Natural killer cell (primary cell): ENCODE measurements at regions not wholly inside any gene's neighbourhood (a gene's known extent, or its start where the extent isn't known, plus 50 kb on each side); places are given as distances from the start of the nearest gene placed in this dataset.

Source experiments
- ATAC-seq, 3 donors: fragments of 150-1000 bp in 2 of 3; fragments of 200-7000 bp in 1 of 3; cut with Tn5 transposase; 1 replicate in 1 of 3; 2 replicates in 2 of 3; pipeline ENCODE4 v1.10.0; 2021; ENCODE audit warnings: mild to moderate bottlenecking in 2 of 3, moderate library complexity in 2 of 3
- DNase-seq, 2 donors: peaks; one replicate each; pipeline versions ENCODE4 v3.0.0 to v3.0.0-alpha.2; 2013 to 2021; ENCODE audit warnings: mixed read lengths in 1 of 2
- H3K27ac ChIP-seq: one replicate; pipeline ENCODE4 v1.5.1; 2013; ENCODE audit warnings: mild to moderate bottlenecking, low read length
- H3K27me3 ChIP-seq: one replicate; pipeline ENCODE4 v1.6.1; 2013; ENCODE audit warnings: low read length; ENCODE audit not compliant: control insufficient read depth, insufficient read depth
- H3K36me3 ChIP-seq: one replicate; pipeline ENCODE4 v1.6.1; 2013; ENCODE audit warnings: low read length; ENCODE audit not compliant: control insufficient read depth, insufficient read depth
- H3K4me1 ChIP-seq: one replicate; pipeline ENCODE4 v1.6.1; 2013; ENCODE audit warnings: low read length; ENCODE audit not compliant: control insufficient read depth, insufficient read depth
- H3K4me3 ChIP-seq: one replicate; pipeline ENCODE4 v1.5.1; 2013; ENCODE audit warnings: low read length
- H3K9me3 ChIP-seq: one replicate; pipeline ENCODE4 v1.6.1; 2013; ENCODE audit warnings: low read length; ENCODE audit not compliant: control insufficient read depth, insufficient read depth
- H3K27ac Mint-ChIP-seq, 2 donors: one replicate each; pipeline ENCODE4 v1.8.0; 2022; ENCODE audit warnings: mild to moderate bottlenecking in 2 of 2, mixed read lengths in 2 of 2, moderate library complexity in 1 of 2
- H3K27me3 Mint-ChIP-seq, 2 donors: one replicate each; pipeline ENCODE4 v1.8.0; 2022; ENCODE audit warnings: low read depth in 2 of 2, mixed read lengths in 2 of 2
- H3K36me3 Mint-ChIP-seq: one replicate; pipeline ENCODE4 v1.8.0; 2022; ENCODE audit warnings: mixed read lengths
- H3K4me1 Mint-ChIP-seq, 2 donors: one replicate each; pipeline ENCODE4 v1.8.0; 2022; ENCODE audit warnings: mixed read lengths in 2 of 2
- H3K4me3 Mint-ChIP-seq: one replicate; pipeline ENCODE4 v1.8.0; 2022; ENCODE audit warnings: mild to moderate bottlenecking, moderate library complexity, mixed read lengths
- H3K9me3 Mint-ChIP-seq, 2 donors: one replicate each; pipeline ENCODE4 v1.8.0; 2022; ENCODE audit warnings: mixed read lengths in 2 of 2
- WGBS: methylation state at CpG from one replicate; pipeline ENCODE4 v1.1.7; 2013; ENCODE audit warnings: missing lambda C conversion rate; ENCODE audit not compliant: insufficient coverage; 5-methylcytosine and 5-hydroxymethylcytosine counted together
- intact Hi-C: fragments of 100-400 bp; cut with micrococcal nuclease; formaldehyde crosslinking; loops from one replicate; pipeline ENCODE4 v1.14.2; 2022
- TF ChIP-seq, protein P1 (sequence below): fragments of 200-600 bp; IDR thresholded peaks from one replicate; pipeline ENCODE4 v1.8.0; 2022; ENCODE audit warnings: antibody characterized with exemption

- TF ChIP-seq, protein P1, sequence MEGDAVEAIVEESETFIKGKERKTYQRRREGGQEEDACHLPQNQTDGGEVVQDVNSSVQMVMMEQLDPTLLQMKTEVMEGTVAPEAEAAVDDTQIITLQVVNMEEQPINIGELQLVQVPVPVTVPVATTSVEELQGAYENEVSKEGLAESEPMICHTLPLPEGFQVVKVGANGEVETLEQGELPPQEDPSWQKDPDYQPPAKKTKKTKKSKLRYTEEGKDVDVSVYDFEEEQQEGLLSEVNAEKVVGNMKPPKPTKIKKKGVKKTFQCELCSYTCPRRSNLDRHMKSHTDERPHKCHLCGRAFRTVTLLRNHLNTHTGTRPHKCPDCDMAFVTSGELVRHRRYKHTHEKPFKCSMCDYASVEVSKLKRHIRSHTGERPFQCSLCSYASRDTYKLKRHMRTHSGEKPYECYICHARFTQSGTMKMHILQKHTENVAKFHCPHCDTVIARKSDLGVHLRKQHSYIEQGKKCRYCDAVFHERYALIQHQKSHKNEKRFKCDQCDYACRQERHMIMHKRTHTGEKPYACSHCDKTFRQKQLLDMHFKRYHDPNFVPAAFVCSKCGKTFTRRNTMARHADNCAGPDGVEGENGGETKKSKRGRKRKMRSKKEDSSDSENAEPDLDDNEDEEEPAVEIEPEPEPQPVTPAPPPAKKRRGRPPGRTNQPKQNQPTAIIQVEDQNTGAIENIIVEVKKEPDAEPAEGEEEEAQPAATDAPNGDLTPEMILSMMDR: no peak
- no peak overlapping the region for H3K27ac Mint-ChIP-seq
Observed at GRCh38 chrX:149302705-149303104, 202.4 kb downstream of the IDS start.

GRCh38 chrX:149298111-149298510 lies 207.0 kb downstream of the IDS start:
- WGBS: 0% methylated on average over 1 of the region's 1 CpG
- DNase-seq (no peak), ATAC-seq (no peak)
- no peak overlapping the region for H3K4me3 Mint-ChIP-seq
- no peaks in the 10 kb centered on the region for H3K9me3 Mint-ChIP-seq
- H3K27me3 Mint-ChIP-seq: peaks cover 3 to 24% of the 10 kb centered on the region in 2 donors
- Histone ChIP-seq H3K4me3 (no peak overlapping the region), H3K9me3 (no peaks in the 10 kb centered on the region), H3K36me3 (no peaks in the 10 kb centered on the region), H3K27ac (no peak overlapping the region), H3K27me3 (no peaks in the 10 kb centered on the region), H3K4me1 (no peaks in the 10 kb centered on the region)
- intact Hi-C loops: no loop called here
- no peaks in the 10 kb centered on the region for H3K4me1 Mint-ChIP-seq
- H3K36me3 Mint-ChIP-seq: no peaks in the 10 kb centered on the region
- TF ChIP-seq, protein P1: no peak
- H3K27ac Mint-ChIP-seq: no peak overlapping the region

More at GRCh38 chrX:149302705-149303104, 202.4 kb downstream of the IDS start:
- Histone ChIP-seq H3K27me3 (no peaks in the 10 kb centered on the region), H3K36me3 (no peaks in the 10 kb centered on the region), H3K4me1 (no peaks in the 10 kb centered on the region), H3K4me3 (no peak overlapping the region), H3K9me3 (no peaks in the 10 kb centered on the region), H3K27ac (no peak overlapping the region)
- Mint-ChIP-seq H3K4me1 (no peaks in the 10 kb centered on the region), H3K36me3 (no peaks in the 10 kb centered on the region), H3K4me3 (no peak overlapping the region), H3K27me3 (peaks cover 3 to 45% of the 10 kb centered on the region in 2 donors), H3K9me3 (no peaks in the 10 kb centered on the region)
- no peak for DNase-seq
- 92% methylated on average over 1 of the region's 2 CpGs for WGBS
- no peak for ATAC-seq
- intact Hi-C loops: no loop called here

- H3K4me1 Mint-ChIP-seq: no peaks in the 10 kb centered on the region
- TF ChIP-seq, protein P1: no peak
- no peak for ATAC-seq
Observed at GRCh38 chrX:149296092-149296491, 209.0 kb downstream of the IDS start.

GRCh38 chrX:149286940-149287349 lies 218.2 kb downstream of the IDS start:
- intact Hi-C loops: loop anchor here (1.0 to 10.0 kb wide), 2 partner anchors 1152 to 1238 kb away; no protein-coding TSS in a partner anchor
- no peaks in the 10 kb centered on the region for H3K4me1 Mint-ChIP-seq
- TF ChIP-seq, protein P1: peak; percentile 61
- Histone ChIP-seq H3K4me3 (no peak overlapping the region), H3K36me3 (no peaks in the 10 kb centered on the region), H3K4me1 (no peaks in the 10 kb centered on the region), H3K27ac (no peak overlapping the region), H3K9me3 (no peaks in the 10 kb centered on the region), H3K27me3 (no peaks in the 10 kb centered on the region)
- peaks cover 8 to 31% of the 10 kb centered on the region in 2 donors for H3K27me3 Mint-ChIP-seq
- WGBS: 50% methylated on average over 2 of the region's 4 CpGs
- no peak overlapping the region for H3K27ac Mint-ChIP-seq
- DNase-seq (peak in 1 of 2 donors; percentile 70), ATAC-seq (peak in 2 of 3 donors; percentile 36 to 77)
- no peaks in the 10 kb centered on the region for H3K36me3 Mint-ChIP-seq
- no peaks in the 10 kb centered on the region for H3K9me3 Mint-ChIP-seq
- H3K4me3 Mint-ChIP-seq: no peak overlapping the region

More at GRCh38 chrX:149296092-149296491, 209.0 kb downstream of the IDS start:
- DNase-seq: no peak
- H3K9me3 ChIP-seq: no peaks in the 10 kb centered on the region
- no peaks in the 10 kb centered on the region for H3K36me3 ChIP-seq
- no peak overlapping the region for H3K27ac ChIP-seq
- 100% methylated on average over 2 of the region's 5 CpGs for WGBS
- Mint-ChIP-seq H3K27me3 (peaks cover 3 to 17% of the 10 kb centered on the region in 2 donors), H3K4me3 (no peak overlapping the region), H3K9me3 (no peaks in the 10 kb centered on the region), H3K36me3 (no peaks in the 10 kb centered on the region), H3K27ac (no peak overlapping the region)
- no peaks in the 10 kb centered on the region for H3K27me3 ChIP-seq
- no peak overlapping the region for H3K4me3 ChIP-seq
- intact Hi-C loops: no loop called here
- H3K4me1 ChIP-seq: no peaks in the 10 kb centered on the region
